Glomerular visceral epithelial cell (primary cell): ENCODE measurements at regions not wholly inside any gene's neighbourhood (a gene's known extent, or its start where the extent isn't known, plus 50 kb on each side); places are given as distances from the start of the nearest gene placed in this dataset.

Source experiments
- DNase-seq: peaks from one replicate; pipeline ENCODE4 v3.0.0-alpha.2; 2016; ENCODE audit errors: extremely low spot score

- DNase-seq = no peak
Measured at GRCh38 chr2:5394223-5394622, 298.0 kb upstream of the SOX11 start.

DNA sequence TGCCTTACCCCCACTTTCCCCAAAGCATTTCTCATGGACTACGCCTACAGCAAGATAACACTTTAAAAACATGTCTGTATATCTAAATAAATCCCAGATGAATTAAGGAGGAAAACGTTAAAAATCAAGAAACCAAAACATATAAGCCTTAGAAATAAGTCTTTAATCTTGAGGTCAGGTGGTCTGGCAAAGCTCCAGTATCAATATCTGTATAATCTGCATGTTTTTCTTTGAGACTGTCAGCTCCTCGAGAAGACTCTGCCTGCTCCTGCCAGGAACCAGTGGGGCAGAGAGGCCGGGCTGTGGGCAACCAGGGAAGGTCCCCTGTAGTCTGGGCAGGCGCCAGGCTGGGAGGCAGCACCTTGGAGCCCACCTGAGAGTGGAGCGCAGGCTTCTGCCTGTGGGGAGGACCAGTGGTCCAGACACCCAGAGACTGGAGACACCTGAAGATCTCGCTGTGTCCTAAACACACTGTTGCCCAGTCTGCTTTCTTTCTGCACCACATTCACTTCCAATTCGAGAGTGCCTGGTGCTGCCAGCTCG lies 291.0 kb upstream of the SOX11 start:
- DNase-seq = no peak

- DNase-seq = no peak
Measured at GRCh38 chr2:5403392-5403791, 288.8 kb upstream of the SOX11 start.

DNA sequence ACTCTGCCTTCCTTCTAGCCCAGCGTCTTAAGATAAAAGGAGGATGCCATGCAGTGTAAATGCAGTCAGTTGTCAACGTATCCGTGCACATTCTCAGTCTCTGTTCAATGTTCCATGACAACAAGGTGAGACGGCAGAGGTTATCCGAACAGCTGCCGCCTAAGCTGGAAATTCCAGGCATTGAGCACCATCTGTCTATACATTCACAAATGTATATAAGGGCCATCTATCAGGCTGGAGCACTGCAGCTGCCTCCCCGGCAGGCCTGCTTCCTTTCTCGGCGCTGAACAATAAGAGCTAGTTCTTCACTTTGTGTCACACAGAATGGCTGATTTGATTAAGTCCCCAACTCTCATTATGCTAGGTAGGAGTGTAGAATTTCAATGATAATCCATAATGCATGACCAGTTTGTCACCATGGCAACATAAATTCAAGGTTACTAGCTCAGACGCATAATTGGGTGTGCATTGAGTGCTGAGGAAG lies 282.2 kb upstream of the SOX11 start:
- DNase-seq = no peak

DNA sequence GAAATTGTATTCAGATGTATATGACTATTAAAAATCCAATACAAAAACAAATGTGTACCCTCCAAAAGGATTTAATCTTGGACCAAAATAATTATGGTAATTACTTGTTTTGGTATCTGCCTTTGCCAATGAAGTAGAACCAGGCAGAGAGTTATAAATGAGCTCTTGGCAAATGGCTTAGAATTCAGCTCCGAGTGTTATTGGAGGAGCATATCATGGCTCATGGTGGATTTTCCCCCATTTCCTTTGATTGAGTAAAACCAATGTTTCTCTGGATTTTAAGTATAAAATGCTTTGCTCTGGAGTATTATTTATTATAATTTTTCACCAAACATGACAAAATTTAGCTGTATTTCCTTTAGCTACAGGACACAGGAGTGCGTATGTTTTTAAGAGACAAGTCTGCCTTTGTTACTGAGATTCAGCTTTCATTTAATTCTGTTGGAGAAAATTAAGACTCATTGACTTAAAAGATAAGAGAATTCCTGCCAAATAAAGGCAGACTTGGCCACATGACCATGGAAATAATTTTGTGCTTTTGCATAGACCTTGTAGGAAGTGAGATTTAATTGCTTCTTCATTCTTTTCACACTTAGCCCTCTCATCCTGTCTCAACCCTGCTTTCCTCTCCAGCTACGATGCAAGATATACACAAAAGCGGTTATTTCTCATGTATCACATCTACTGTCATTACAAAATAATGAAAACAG lies 281.0 kb upstream of the SOX11 start:
- no peak for DNase-seq

DNA sequence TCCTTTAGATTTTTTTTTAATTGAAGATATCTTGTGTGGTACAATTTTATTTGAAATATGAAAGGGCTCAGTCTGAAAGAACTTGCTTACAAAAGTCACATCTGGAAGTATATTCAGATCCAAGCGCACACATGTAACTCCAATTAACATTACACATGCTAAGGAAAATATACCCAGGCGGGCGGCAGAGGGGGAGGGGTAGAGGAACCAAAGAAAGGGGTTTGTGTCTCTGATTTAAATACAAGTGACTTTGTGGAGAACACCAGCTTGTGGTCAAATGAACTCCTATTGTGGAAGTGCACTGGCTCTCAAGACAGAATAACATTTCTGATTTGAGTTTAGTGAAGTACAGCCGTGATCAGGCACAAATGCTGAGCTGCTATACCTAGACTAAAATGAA lies 280.2 kb upstream of the SOX11 start:
- no peak for DNase-seq

- DNase-seq = no peak
Measured at GRCh38 chr2:5433855-5434254, 258.3 kb upstream of the SOX11 start.

DNA sequence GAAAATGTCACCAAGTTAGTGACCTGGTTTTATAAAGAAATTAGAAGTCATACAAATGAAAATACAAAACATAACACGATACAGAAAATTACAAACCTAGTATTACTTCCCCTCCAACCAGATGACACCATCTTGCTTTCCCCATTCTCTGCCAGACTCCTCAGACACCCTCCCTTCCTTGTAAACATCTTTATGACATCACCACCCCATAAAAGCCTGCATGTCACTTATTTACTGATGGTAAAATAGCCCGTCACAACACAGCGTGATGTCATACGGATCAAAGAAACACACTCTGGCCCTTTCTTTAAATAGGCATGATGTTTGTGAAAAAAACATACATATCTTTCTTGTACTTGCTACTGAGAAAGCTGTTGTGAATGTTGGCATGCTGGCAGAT lies 254.8 kb upstream of the SOX11 start:
- no peak for DNase-seq

- no peak for DNase-seq
Measured at GRCh38 chr2:5440174-5440573, 252.0 kb upstream of the SOX11 start.

DNA sequence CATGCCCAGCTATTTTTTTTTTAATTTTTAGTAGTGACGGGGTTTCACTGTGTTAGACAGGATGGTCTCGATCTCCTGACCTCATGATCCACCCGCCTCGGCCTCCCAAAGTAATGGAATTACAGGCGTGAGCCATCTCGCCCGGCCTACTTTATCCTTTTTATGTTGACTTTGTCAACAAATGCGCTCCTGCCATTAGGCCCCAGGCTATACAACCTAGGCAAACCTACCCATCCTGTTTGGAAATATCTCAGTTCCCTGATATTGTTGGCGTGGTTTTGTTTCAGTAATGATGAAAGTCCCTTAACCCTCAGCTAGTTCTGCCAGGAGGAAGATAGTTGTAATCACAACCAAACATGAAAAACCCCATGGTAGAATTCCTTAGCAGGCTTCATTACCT lies 249.4 kb upstream of the SOX11 start:
- no peak for DNase-seq

GRCh38 chr2:5444168-5444567 lies 248.0 kb upstream of the SOX11 start:
- no peak for DNase-seq

DNA sequence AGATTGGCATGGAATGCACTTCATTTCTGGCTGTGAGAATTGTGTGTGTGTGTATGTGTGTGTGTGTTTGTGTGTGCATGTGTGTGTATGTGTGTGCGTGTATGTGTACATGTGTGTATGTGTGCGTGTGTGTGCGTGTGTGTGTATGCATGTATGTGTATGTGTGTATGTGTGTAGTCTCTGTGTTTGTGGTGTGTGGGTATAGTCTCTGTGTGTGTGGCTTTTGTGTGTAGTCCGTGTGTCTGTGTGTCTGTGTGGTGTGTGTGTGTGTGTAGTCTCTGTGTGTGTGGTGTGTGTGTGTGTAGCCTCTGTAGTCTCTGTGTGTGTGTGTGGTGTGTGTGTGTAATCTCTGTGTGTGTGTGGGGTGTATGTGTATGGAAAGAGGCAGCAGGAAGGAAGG lies 247.3 kb upstream of the SOX11 start:
- no peak for DNase-seq

DNA sequence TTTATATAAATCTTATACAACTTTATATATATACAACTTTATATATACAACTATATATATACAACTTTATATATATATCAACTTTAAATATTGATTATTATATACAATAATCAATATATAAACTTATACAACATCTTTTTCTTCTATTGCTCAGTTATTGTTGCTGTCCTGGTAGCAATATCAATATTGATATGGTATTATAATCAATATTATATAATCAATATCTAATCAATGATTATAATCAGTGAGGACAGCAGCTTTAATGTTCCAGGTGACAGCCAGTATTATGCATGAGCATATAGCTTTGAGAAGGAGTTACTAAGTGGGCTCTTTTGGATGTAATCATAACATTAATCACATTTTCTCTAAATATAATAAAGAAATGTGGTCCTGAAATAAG lies 242.3 kb upstream of the SOX11 start:
- DNase-seq = no peak

DNA sequence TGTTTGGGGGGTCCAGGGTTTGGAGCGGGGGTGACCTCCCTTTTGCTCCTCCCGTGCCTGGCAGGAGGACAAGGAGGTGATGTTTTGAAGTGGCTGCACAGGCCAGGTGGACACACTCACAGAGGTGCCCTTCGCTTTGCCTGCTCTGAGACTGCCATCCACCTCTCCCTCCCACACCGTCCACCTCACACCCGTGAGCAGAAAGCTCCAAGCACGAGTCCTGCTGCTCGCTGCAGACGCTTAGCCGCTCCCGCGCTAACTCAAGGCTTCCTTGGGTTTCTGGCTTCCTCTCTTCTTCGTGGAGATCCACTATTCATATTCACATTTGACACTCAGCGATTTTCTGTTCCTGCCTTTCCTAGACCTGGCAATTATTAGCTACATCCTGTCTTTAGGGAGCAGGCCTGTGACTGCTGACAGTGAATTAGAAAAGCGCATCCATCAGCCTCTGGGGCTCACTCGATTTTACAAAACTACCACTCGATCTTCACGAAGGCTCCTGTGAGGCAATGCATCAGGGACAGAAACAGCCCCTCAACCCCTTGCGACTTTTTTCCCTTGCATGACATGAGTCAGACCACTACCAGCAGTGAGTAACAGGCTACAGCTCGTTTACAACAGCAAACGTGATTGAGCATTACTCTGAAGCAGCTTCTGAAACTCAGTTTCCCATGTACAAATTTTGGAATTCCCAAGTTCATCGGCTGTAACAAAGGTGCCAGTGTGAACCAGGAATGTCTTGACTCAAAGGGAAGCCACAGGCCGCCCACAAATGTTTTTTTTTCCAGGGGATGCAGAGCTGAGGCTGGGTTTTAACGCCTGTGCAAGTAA lies 238.7 kb upstream of the SOX11 start:
- DNase-seq = no peak

DNA sequence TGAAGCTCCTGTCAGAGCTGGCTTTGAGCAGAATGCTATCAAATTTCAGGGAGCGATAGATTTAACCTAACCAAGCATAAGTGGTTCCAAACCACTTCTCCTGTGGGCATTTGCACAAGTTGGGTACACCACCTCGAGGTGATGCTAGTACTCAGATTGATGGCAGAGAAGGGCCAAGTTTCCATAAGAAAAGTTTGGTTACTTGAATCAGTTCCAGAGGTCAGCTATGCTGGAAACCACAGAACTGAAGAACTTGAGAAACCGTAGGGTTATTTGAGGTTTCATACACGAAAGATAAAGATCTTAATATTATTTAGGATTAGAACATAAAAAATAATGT lies 238.2 kb upstream of the SOX11 start:
- DNase-seq = no peak

DNA sequence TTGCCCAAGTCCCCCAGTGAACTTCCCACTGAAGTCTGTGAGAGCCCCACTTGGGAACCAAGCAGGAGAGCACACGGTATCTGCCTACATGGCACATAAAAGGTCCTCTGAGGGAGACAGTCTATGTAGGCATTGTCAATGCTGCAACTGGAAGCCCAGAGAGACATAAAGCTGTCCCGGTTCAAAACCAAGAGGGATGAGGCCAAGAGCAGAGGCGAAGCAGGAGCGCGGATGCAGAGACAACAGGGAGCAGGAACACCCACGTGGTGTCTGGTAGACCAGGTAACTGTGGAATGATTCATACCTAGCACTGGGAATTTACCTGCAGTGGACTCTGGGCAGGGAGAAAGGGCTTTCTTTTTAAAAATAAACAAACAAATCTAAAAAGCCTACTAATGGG lies 233.1 kb upstream of the SOX11 start:
- DNase-seq = no peak

DNA sequence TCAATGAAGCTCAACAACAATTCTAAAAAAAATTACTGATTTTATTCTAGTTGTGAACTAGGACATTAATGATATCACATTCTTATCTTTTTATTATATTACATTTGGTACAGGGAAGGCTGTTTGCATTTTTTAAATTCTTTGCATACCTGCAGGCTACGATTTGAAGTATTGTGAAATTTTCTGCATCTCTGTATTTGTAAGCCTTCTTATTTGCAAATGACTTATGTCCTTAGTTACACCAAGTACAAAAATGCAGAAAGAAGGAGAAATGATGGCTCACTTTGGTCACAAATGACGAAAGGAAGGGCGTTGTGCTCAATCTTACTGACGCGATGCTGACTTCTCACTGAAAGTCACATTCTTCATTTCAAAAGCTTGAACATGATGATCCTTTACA lies 227.5 kb upstream of the SOX11 start:
- DNase-seq = no peak

DNA sequence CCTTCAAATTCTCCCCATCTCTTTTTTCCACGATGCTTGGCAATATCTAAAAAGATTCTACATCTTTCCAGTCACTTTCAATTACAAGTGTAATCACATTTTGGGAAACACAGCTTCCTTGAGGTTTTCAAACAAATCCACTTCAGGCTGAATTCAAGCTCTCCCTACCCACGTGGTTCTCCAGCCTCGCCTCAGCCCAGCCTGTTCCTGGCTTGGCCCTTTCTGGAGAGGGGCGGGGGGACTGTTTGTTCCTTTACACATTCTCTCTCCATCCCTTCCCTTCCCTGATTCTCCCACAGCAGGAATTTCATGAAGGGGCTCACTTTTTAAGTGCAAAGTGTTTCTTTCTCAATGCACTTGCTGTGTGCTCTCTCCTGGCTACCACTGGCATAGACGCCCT lies 226.3 kb upstream of the SOX11 start:
- DNase-seq = no peak

DNA sequence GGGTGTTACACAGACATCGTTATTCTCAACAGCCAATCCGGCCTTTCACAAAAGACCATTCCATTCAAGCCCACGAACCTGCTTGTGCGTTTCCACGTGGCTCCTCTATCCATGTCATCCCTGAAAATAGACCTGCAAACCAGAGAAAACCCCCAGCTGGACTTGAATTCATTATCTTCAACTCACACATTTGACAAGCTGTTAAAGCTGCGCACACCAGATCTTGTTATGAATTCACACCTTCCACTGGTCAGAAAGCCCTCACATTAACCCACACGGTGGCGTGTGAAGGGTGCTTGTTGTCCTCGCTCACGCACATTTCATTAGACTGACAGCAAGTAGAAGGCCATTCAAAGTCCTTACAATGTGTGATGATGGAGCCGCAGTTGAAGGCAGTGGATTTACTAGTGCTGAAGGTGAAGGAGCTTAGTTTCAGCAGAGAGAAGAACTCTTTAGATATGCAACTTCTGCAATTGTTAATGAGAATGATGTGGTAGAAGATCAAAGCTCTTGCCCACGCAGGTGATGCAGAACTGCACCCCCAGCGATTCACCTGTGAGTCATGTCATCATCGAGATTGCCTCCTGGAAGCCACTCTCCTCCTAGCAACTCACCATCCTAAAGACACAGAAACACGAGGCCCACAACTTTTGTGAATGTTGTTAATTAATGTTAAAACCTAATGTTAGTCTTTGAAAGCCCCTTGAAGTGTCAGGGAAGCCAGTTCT lies 224.8 kb upstream of the SOX11 start:
- DNase-seq = no peak

DNA sequence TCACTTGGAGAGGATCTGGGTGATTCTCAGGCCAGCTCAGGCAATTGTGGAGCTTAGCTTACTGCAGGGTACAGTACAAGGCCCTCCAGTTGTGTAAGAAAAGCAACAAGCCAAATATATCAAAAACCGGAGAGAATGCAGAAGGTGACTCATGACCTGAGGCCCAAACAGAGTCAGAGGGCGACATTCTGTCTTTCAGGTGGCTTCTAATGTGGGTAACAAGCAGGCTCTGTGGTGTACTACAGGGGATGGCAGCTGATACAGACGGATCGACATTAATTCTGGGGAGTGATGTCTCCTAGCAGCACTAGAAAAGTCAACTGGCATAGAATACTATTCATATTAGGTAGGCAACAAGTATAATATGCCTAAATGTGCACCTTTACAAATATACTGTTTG lies 219.5 kb upstream of the SOX11 start:
- DNase-seq = no peak

- DNase-seq = no peak
Measured at GRCh38 chr2:5473635-5474034, 218.5 kb upstream of the SOX11 start.

DNA sequence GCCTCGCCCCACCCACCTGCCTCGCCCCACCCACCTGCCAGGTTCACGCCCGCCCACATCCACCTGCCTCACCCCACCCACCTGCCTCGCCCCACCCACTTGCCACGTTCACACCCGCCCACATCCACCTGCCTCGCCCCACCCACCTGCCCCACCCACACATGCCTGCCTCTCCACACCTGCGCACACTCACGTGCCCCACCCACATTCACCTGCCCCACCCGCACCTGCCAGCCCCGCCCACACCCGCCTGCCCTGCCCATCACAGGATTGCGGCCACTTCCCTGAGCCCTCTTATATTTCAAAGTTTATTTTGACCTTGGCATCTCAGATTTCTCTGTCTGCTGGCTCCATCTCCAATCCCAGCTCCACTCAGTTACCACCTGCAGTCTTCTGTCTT lies 217.5 kb upstream of the SOX11 start:
- DNase-seq = no peak
